ENCODE measurements at regions not wholly inside any gene's neighbourhood (a gene's known extent, or its start where the extent isn't known, plus 50 kb on each side); places are given as distances from the start of the nearest gene placed in this dataset.
"Not testable (repeated sequence)": the region's sequence is repeated elsewhere in the genome, so short reads cannot be mapped to it uniquely, and the experiment has no call there.

- no peak for DNase-seq
- in situ Hi-C loops (cut with HindIII; ENCODE audit: low pct_ligation_motif_present, low pct_unique_long_range_greater_than_20kb, low sequenced_read_pairs), result no loop called here
These were observed 55.0 kb upstream of the CXXC4 start for GRCh38 chr4:104549736-104550135.

- no peak for DNase-seq
- in situ Hi-C loops (cut with HindIII; ENCODE audit: low pct_ligation_motif_present, low pct_unique_long_range_greater_than_20kb, low sequenced_read_pairs), result no loop called here
These were observed 64.8 kb upstream of the CXXC4 start for GRCh38 chr4:104559502-104559901.

GRCh38 chr4:104571341-104571740, 76.6 kb upstream of the CXXC4 start:
- in situ Hi-C loops (cut with HindIII; ENCODE audit: low pct_ligation_motif_present, low pct_unique_long_range_greater_than_20kb, low sequenced_read_pairs), result no loop called here
- DNase-seq, result no peak

GRCh38 chr4:104574371-104574770, 79.7 kb upstream of the CXXC4 start:
- DNase-seq, result no peak
- in situ Hi-C loops (cut with HindIII; ENCODE audit: low pct_ligation_motif_present, low pct_unique_long_range_greater_than_20kb, low sequenced_read_pairs), result no loop called here

GRCh38 chr4:104575278-104575677, 80.6 kb upstream of the CXXC4 start:
- no peak for DNase-seq
- in situ Hi-C loops (cut with HindIII; ENCODE audit: low pct_ligation_motif_present, low pct_unique_long_range_greater_than_20kb, low sequenced_read_pairs), result no loop called here

GRCh38 chr4:104577405-104577804, 82.7 kb upstream of the CXXC4 start:
- in situ Hi-C loops (cut with HindIII; ENCODE audit: low pct_ligation_motif_present, low pct_unique_long_range_greater_than_20kb, low sequenced_read_pairs), result no loop called here
- no peak for DNase-seq

- in situ Hi-C loops (cut with HindIII; ENCODE audit: low pct_ligation_motif_present, low pct_unique_long_range_greater_than_20kb, low sequenced_read_pairs); DNase-seq: not testable (repeated sequence)
These were observed 86.8 kb upstream of the CXXC4 start for GRCh38 chr4:104581476-104581875.

- in situ Hi-C loops (cut with HindIII; ENCODE audit: low pct_ligation_motif_present, low pct_unique_long_range_greater_than_20kb, low sequenced_read_pairs); DNase-seq: not testable (repeated sequence)
These were observed 87.4 kb upstream of the CXXC4 start for GRCh38 chr4:104582056-104582455.

- DNase-seq, result no peak
- in situ Hi-C loops (cut with HindIII; ENCODE audit: low pct_ligation_motif_present, low pct_unique_long_range_greater_than_20kb, low sequenced_read_pairs), result no loop called here
These were observed 94.7 kb upstream of the CXXC4 start for GRCh38 chr4:104589264-104589868.

- in situ Hi-C loops (cut with HindIII; ENCODE audit: low pct_ligation_motif_present, low pct_unique_long_range_greater_than_20kb, low sequenced_read_pairs), result no loop called here
These were observed 96.8 kb upstream of the CXXC4 start for GRCh38 chr4:104591510-104591911.

GRCh38 chr4:104592183-104592582, 97.5 kb upstream of the CXXC4 start:
- DNase-seq, result no peak
- in situ Hi-C loops (cut with HindIII; ENCODE audit: low pct_ligation_motif_present, low pct_unique_long_range_greater_than_20kb, low sequenced_read_pairs), result no loop called here

More at GRCh38 chr4:104591510-104591911, 96.8 kb upstream of the CXXC4 start:
- DNase-seq, result no peak

GRCh38 chr4:104593019-104593418, 98.3 kb upstream of the CXXC4 start:
- DNase-seq, result no peak
- in situ Hi-C loops (cut with HindIII; ENCODE audit: low pct_ligation_motif_present, low pct_unique_long_range_greater_than_20kb, low sequenced_read_pairs), result no loop called here

GRCh38 chr4:104596189-104596588, 101.5 kb upstream of the CXXC4 start:
- no peak for DNase-seq
- in situ Hi-C loops (cut with HindIII; ENCODE audit: low pct_ligation_motif_present, low pct_unique_long_range_greater_than_20kb, low sequenced_read_pairs), result no loop called here

- in situ Hi-C loops (cut with HindIII; ENCODE audit: low pct_ligation_motif_present, low pct_unique_long_range_greater_than_20kb, low sequenced_read_pairs), result no loop called here
- DNase-seq, result no peak
These were observed 120.8 kb upstream of the CXXC4 start for GRCh38 chr4:104615496-104615895.

- in situ Hi-C loops (cut with HindIII; ENCODE audit: low pct_ligation_motif_present, low pct_unique_long_range_greater_than_20kb, low sequenced_read_pairs), result no loop called here
- DNase-seq, result no peak
These were observed 121.2 kb upstream of the CXXC4 start for GRCh38 chr4:104615926-104616325.

- DNase-seq, result no peak
- in situ Hi-C loops (cut with HindIII; ENCODE audit: low pct_ligation_motif_present, low pct_unique_long_range_greater_than_20kb, low sequenced_read_pairs), result no loop called here
These were observed 121.7 kb upstream of the CXXC4 start for GRCh38 chr4:104616401-104616820.

GRCh38 chr4:104625706-104626105, 131.0 kb upstream of the CXXC4 start:
- no peak for DNase-seq
- in situ Hi-C loops (cut with HindIII; ENCODE audit: low pct_ligation_motif_present, low pct_unique_long_range_greater_than_20kb, low sequenced_read_pairs), result no loop called here

GRCh38 chr4:104629601-104630000, 134.9 kb upstream of the CXXC4 start:
- no peak for DNase-seq
- in situ Hi-C loops (cut with HindIII; ENCODE audit: low pct_ligation_motif_present, low pct_unique_long_range_greater_than_20kb, low sequenced_read_pairs), result no loop called here

GRCh38 chr4:104630272-104630671, 135.6 kb upstream of the CXXC4 start:
- in situ Hi-C loops (cut with HindIII; ENCODE audit: low pct_ligation_motif_present, low pct_unique_long_range_greater_than_20kb, low sequenced_read_pairs), result no loop called here
- no peak for DNase-seq

GRCh38 chr4:104631000-104631399, 136.3 kb upstream of the CXXC4 start:
- DNase-seq, result no peak
- in situ Hi-C loops (cut with HindIII; ENCODE audit: low pct_ligation_motif_present, low pct_unique_long_range_greater_than_20kb, low sequenced_read_pairs), result no loop called here

GRCh38 chr4:104641418-104641817, 146.7 kb upstream of the CXXC4 start:
- in situ Hi-C loops (cut with HindIII; ENCODE audit: low pct_ligation_motif_present, low pct_unique_long_range_greater_than_20kb, low sequenced_read_pairs), result no loop called here
- no peak for DNase-seq
